ENCODE measurements at regions not wholly inside any gene's neighbourhood (a gene's known extent, or its start where the extent isn't known, plus 50 kb on each side); places are given as distances from the start of the nearest gene placed in this dataset.

DNA sequence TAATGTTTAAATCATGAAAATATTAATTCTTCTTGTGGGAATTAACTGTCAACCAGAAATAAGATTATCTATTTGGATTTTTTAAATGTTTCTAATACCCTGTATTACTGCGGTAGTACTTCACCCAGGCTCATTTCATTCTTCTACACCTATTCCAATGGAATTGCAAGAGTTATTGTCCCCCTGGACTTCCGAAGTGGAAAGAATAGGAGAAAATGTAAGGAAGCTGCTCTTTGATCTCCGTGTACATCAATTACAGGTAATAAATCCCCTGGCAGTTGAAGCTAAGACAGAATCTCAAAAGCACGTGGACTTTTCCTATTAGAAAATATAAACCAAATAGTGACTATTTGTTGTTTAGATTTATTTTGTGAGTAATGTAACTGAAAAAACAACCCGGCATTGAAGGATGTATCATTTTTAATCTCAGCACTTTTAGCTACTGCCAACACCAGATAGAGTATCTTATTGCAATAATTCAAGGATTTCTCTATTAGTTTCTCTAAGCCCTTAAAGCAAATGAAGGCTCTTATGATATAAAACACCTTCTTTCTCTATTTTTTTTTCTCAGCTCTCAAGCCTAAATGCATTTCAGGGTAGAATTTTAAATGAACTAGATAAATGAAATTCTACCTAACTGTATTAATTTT, 77.3 kb downstream of the MZT1 start:
- TF ChIP-seq, protein P1, sequence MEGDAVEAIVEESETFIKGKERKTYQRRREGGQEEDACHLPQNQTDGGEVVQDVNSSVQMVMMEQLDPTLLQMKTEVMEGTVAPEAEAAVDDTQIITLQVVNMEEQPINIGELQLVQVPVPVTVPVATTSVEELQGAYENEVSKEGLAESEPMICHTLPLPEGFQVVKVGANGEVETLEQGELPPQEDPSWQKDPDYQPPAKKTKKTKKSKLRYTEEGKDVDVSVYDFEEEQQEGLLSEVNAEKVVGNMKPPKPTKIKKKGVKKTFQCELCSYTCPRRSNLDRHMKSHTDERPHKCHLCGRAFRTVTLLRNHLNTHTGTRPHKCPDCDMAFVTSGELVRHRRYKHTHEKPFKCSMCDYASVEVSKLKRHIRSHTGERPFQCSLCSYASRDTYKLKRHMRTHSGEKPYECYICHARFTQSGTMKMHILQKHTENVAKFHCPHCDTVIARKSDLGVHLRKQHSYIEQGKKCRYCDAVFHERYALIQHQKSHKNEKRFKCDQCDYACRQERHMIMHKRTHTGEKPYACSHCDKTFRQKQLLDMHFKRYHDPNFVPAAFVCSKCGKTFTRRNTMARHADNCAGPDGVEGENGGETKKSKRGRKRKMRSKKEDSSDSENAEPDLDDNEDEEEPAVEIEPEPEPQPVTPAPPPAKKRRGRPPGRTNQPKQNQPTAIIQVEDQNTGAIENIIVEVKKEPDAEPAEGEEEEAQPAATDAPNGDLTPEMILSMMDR (IDR thresholded peaks at IDR 0.05), result no peak
- no peak for TF ChIP-seq POLR2A (IDR thresholded peaks at IDR 0.05)
- TF ChIP-seq POLR2AphosphoS5 (IDR thresholded peaks at IDR 0.05), result no peak

All from sigmoid colon (tissue), 4 donors.